Stomach (tissue), 8 donors: ENCODE measurements at regions not wholly inside any gene's neighbourhood (a gene's known extent, or its start where the extent isn't known, plus 50 kb on each side); places are given as distances from the start of the nearest gene placed in this dataset.

ENCODE experiments used
- DNase-seq, 2 donors: peaks; one replicate each; pipeline versions ENCODE4 v3.0.0 to v3.0.0-alpha.2; 2013 to 2019
- H3K27ac ChIP-seq, 5 donors: fragments of 200-600 bp in 4 of 5; sonication (generic) in 4 of 5; one replicate each; pipeline ENCODE4 v1.5.1; 2013 to 2019; ENCODE audit warnings: mild to moderate bottlenecking in 1 of 5, moderate library complexity in 1 of 5
- H3K27me3 ChIP-seq, 3 donors: fragments of 200-600 bp; sonication (generic); one replicate each; pipeline ENCODE4 v1.5.1; 2017 to 2019; ENCODE audit warnings: mixed run types in 1 of 3
- H3K36me3 ChIP-seq, 4 donors: fragments of 200-600 bp; sonication (generic); 1 replicate in 3 of 4; 2 replicates in 1 of 4; pipeline ENCODE4 v1.5.1; 2016 to 2019
- H3K4me1 ChIP-seq, 4 donors: fragments of 200-600 bp; sonication (generic); one replicate each; pipeline ENCODE4 v1.5.1; 2016 to 2019
- H3K4me3 ChIP-seq, 4 donors: fragments of 200-600 bp; sonication (generic) in 3 of 4; one replicate each; pipeline ENCODE4 v1.5.1; 2016 to 2019; ENCODE audit warnings: mild to moderate bottlenecking in 1 of 4
- H3K9me3 ChIP-seq, 4 donors: fragments of 200-600 bp; sonication (generic); one replicate each; pipeline ENCODE4 v1.5.1; 2016 to 2019
- EP300 ChIP-seq: sonication (generic); formaldehyde crosslinking; IDR thresholded peaks from one replicate; pipeline ENCODE4 v1.6.1; 2017; ENCODE audit warnings: antibody characterized with exemption
- POLR2A ChIP-seq, 4 donors: fragments of 450-650 bp; IDR thresholded peaks; one replicate each; pipeline ENCODE4 v1.6.1; 2016; ENCODE audit warnings: antibody characterized with exemption in 4 of 4, control low read depth in 2 of 4, mild to moderate bottlenecking in 1 of 4, moderate library complexity in 1 of 4
- POLR2AphosphoS5 ChIP-seq, 3 donors: sonication (generic); formaldehyde crosslinking; IDR thresholded peaks; one replicate each; pipeline ENCODE4 v1.6.1; 2016; ENCODE audit warnings: antibody characterized with exemption in 3 of 3
- WGBS, 5 donors: extraction: QIAGEN DNeasy Blood & Tissue Kit in 3 of 5; methylation state at CpG; one replicate each; pipeline versions ENCODE4 v1.1.5 to v1.1.7; 2013 to 2018; 5-methylcytosine and 5-hydroxymethylcytosine counted together
- intact Hi-C: fragments of 100-400 bp; cut with DNase I; formaldehyde crosslinking; loops from one replicate; pipeline ENCODE4 v1.15.1; 2023; ENCODE audit warnings: low total_unique reads
- TF ChIP-seq, protein P1 (sequence below), 7 experiments: fragments of 450-650 bp in 4 of 7; fragments of 200-600 bp in 3 of 7; sonication (generic) in 3 of 7; IDR thresholded peaks; one replicate each; pipeline ENCODE4 v1.5.1; 2016 to 2019; ENCODE audit warnings: antibody characterized with exemption in 7 of 7, control low read depth in 2 of 7, mild to moderate bottlenecking in 1 of 7
- donor health status: healthy with polysubstance abuse.
- donor health status: Bipolar disorder and iron deficiency.
- donor health status: healthy.

DNA sequence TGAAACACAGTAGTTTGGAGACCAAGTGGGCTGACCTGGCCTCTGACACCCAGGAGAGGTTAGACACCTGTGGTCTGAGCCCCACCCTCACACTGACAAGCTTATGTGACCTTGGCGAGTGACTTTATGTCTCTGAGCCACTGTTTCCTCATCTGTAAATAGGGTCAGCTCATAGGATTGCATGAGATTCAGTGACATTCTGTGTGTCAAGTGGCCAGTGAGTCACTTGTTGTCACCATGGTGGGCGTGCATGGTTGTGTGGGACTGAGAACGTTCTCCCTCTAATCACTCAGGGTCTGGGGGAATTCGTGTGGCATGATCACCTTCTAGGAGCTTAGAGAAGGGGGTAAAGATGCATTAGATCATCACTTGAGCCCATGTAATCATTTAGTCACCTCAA lies 146.4 kb downstream of the PHETA1 start:
- TF ChIP-seq POLR2AphosphoS5 (IDR thresholded peaks at IDR 0.05) (no peak), POLR2A (IDR thresholded peaks at IDR 0.05) (no peak), EP300 (no peak)
- TF ChIP-seq, protein P1, sequence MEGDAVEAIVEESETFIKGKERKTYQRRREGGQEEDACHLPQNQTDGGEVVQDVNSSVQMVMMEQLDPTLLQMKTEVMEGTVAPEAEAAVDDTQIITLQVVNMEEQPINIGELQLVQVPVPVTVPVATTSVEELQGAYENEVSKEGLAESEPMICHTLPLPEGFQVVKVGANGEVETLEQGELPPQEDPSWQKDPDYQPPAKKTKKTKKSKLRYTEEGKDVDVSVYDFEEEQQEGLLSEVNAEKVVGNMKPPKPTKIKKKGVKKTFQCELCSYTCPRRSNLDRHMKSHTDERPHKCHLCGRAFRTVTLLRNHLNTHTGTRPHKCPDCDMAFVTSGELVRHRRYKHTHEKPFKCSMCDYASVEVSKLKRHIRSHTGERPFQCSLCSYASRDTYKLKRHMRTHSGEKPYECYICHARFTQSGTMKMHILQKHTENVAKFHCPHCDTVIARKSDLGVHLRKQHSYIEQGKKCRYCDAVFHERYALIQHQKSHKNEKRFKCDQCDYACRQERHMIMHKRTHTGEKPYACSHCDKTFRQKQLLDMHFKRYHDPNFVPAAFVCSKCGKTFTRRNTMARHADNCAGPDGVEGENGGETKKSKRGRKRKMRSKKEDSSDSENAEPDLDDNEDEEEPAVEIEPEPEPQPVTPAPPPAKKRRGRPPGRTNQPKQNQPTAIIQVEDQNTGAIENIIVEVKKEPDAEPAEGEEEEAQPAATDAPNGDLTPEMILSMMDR (IDR thresholded peaks at IDR 0.05): no peak
- no peak overlapping the region for H3K27ac ChIP-seq
- no peaks in the 10 kb centered on the region for H3K9me3 ChIP-seq
- WGBS, 5 donors: 61 to 74% (median 67%) methylated on average over 2 to 4 of the region's 4 CpGs
- peaks cover 0 to 25% (median 0%) of the 10 kb centered on the region in 3 donors for H3K27me3 ChIP-seq
- DNase-seq: no peak
- H3K4me1 ChIP-seq: no peaks in the 10 kb centered on the region
- no peaks in the 10 kb centered on the region for H3K36me3 ChIP-seq
- H3K4me3 ChIP-seq: no peak overlapping the region
- intact Hi-C loops: no loop called here

DNA sequence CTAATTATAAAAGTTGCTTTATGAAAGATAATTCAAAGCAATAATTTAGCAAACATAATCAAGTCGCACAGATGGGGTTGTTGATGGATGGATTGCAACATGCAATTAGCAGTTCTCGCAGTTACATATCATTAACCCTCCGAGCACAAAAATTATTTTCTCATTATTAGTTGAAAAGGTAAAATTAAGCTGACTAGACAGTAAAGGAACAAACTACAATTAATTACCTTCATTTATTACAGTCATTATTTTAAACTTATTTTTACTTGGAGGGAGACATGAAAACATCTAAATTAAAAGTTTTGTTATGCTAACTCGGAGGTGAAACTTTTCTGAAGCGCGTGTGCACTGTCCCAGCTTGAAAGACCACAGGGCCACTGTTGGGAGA lies 146.9 kb downstream of the PHETA1 start:
- peaks cover 0 to 25% (median 0%) of the 10 kb centered on the region in 3 donors for H3K27me3 ChIP-seq
- no peak overlapping the region for H3K27ac ChIP-seq
- intact Hi-C loops: no loop called here
- no peaks in the 10 kb centered on the region for H3K4me1 ChIP-seq
- 75 to 88% (median 83%) methylated on average over 6 of the region's 6 CpGs for WGBS, 5 donors
- TF ChIP-seq EP300 (no peak), POLR2AphosphoS5 (IDR thresholded peaks at IDR 0.05) (no peak), POLR2A (IDR thresholded peaks at IDR 0.05) (no peak)
- TF ChIP-seq, protein P1 (IDR thresholded peaks at IDR 0.05): no peak
- H3K9me3 ChIP-seq: no peaks in the 10 kb centered on the region
- H3K4me3 ChIP-seq: no peak overlapping the region
- no peak for DNase-seq
- no peaks in the 10 kb centered on the region for H3K36me3 ChIP-seq

DNA sequence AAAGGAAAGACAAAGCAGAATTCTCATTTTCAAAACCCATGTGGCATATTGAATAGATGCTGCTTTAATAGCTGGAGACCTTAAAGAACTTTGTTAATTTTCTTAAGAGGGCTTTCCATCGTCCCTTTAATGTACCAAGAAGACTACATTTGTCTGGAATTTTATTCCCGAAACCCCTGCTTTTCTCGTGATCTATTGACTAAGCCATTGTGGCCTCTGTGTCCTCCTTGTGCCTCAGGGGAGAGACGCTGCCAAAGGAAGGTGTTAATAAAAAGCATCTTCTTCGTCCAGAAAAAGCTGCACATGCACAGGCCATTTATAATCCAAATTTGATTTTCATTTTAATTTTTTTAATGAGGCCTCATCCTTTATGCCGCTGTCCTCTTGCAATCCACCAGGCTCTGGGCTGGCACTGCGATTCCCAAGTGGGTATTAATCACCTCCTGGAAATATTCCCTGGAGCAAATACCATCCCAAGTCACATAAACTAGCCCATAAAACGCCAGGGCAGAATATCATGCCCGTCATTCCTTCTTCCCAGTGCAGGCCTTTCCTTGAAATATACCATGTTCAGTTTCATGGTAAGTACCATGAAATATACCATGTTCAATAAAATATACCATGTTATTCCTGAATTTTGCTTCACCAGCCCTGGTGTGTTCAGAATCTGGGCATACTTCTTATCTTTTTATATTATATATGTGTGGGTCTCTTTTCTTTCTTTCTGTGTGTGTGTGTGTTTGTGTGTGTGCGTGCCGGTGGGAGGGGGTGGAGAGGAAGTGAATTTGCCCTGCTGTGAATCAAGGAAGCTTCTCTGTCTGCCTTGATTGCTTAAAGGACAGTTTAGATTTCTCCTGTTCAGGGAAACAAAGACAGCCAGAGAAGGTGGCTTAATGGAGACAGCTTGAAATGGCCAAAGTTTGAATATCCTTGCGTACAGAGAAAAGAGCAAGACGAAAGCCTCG lies 147.6 kb downstream of the PHETA1 start:
- 73 to 81% (median 76%) methylated on average over 14 of the region's 14 CpGs for WGBS, 5 donors
- no peak for DNase-seq
- Histone ChIP-seq H3K9me3 (no peaks in the 10 kb centered on the region), H3K27ac (no peak overlapping the region), H3K36me3 (no peaks in the 10 kb centered on the region), H3K27me3 (peaks cover 0 to 26% (median 0%) of the 10 kb centered on the region in 3 donors), H3K4me1 (no peaks in the 10 kb centered on the region), H3K4me3 (no peak overlapping the region)
- no peak for TF ChIP-seq EP300
- intact Hi-C loops: no loop called here

DNA sequence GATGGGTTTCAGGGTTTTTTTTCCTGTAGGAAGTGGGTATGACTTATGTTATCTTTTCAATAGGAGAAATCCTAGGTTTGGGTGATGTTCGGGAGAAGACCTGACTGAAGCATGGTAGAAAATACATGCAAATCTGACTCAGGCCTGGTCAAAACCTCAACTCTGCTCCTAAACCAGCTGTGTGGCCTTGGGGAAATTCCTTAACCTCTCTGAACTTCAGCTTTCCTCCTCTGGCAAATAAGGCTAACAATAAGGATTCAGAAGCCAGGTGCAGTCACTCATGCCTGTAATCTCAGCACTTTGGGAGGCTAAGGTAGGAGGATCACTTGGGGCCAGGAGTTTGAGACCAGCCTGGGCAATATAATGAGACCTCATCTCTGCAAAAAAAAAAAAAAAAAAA lies 148.5 kb downstream of the PHETA1 start:
- 84 to 95% (median 93%) methylated on average over 1 of the region's 1 CpG for WGBS, 5 donors
- Histone ChIP-seq H3K4me3 (no peak overlapping the region), H3K27ac (no peak overlapping the region), H3K27me3 (peaks cover 0 to 21% (median 0%) of the 10 kb centered on the region in 3 donors), H3K9me3 (no peaks in the 10 kb centered on the region), H3K4me1 (no peaks in the 10 kb centered on the region), H3K36me3 (no peaks in the 10 kb centered on the region)
- DNase-seq: no peak
- TF ChIP-seq POLR2AphosphoS5 (IDR thresholded peaks at IDR 0.05): no peak
- TF ChIP-seq, protein P1 (IDR thresholded peaks at IDR 0.05): no peak
- TF ChIP-seq EP300: no peak
- no peak for TF ChIP-seq POLR2A (IDR thresholded peaks at IDR 0.05)
- intact Hi-C loops: no loop called here

DNA sequence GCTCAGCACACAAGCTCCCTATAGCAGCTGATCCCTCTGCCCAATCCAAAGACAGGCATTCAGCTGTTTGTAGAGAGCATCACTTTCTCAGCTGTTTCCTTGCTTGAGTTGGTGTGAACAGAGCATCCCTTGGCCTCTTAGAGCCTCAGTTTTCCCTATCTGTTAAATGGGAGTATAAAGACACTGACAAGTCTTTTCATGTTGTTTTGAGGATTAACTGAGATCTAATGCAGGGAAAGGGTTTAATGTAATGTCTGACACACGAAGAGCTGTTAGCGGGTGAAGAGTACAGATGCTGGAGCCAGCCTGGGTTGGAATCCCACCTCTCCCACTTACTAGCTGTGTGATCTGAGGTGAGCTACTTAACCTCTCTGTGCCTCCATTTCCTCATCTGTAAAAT lies 149.5 kb downstream of the PHETA1 start:
- no peak for DNase-seq
- H3K36me3 ChIP-seq: no peaks in the 10 kb centered on the region
- peaks cover 0 to 21% (median 0%) of the 10 kb centered on the region in 3 donors for H3K27me3 ChIP-seq
- WGBS, 5 donors: 51 to 93% (median 92%) methylated on average over 2 of the region's 2 CpGs
- no peak overlapping the region for H3K27ac ChIP-seq
- H3K4me1 ChIP-seq: no peaks in the 10 kb centered on the region
- H3K4me3 ChIP-seq: no peak overlapping the region
- no peak for TF ChIP-seq POLR2A (IDR thresholded peaks at IDR 0.05)
- no peak for TF ChIP-seq POLR2AphosphoS5 (IDR thresholded peaks at IDR 0.05)
- no peak for TF ChIP-seq EP300
- TF ChIP-seq, protein P1 (IDR thresholded peaks at IDR 0.05): no peak
- H3K9me3 ChIP-seq: no peaks in the 10 kb centered on the region
- intact Hi-C loops: no loop called here
